ENCODE measurements at regions not wholly inside any gene's neighbourhood (a gene's known extent, or its start where the extent isn't known, plus 50 kb on each side); places are given as distances from the start of the nearest gene placed in this dataset.

DNA sequence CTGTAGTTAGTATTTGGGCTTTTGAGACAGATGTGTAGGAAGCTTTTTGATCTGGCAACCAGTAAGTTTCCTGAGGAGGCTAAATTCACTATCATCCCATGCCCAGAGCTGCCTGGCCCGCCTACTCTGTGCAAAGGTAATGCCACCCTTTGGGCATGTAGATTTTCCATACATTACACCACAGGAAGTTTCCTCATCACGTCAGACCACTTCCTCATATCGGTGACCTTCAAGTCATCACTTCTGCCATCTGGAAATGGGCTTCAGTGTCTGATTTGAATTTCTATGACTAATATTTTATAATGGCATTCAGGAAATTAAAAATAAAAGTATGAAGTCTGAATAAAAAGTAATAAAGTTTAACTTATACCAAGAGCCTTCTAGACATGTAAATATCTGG, 825.4 kb downstream of the DCDC2C start:
- TF ChIP-seq, protein P1, sequence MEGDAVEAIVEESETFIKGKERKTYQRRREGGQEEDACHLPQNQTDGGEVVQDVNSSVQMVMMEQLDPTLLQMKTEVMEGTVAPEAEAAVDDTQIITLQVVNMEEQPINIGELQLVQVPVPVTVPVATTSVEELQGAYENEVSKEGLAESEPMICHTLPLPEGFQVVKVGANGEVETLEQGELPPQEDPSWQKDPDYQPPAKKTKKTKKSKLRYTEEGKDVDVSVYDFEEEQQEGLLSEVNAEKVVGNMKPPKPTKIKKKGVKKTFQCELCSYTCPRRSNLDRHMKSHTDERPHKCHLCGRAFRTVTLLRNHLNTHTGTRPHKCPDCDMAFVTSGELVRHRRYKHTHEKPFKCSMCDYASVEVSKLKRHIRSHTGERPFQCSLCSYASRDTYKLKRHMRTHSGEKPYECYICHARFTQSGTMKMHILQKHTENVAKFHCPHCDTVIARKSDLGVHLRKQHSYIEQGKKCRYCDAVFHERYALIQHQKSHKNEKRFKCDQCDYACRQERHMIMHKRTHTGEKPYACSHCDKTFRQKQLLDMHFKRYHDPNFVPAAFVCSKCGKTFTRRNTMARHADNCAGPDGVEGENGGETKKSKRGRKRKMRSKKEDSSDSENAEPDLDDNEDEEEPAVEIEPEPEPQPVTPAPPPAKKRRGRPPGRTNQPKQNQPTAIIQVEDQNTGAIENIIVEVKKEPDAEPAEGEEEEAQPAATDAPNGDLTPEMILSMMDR (conservative IDR thresholded peaks at IDR 0.05; ENCODE audit: low read length) = no peak
- TF ChIP-seq EZH2phosphoT487 (IDR thresholded peaks at IDR 0.05; ENCODE audit: borderline replicate concordance) = no peak
